ENCODE measurements at regions not wholly inside any gene's neighbourhood (a gene's known extent, or its start where the extent isn't known, plus 50 kb on each side); places are given as distances from the start of the nearest gene placed in this dataset.

GRCh38 chr20:12902992-12903391, 105.8 kb upstream of the SPTLC3 start:
- Mint-ChIP-seq H3K36me3 (ENCODE audit: insufficient read depth, unreplicated experiment) (no peaks in the 10 kb centered on the region), H3K27me3 (ENCODE audit: insufficient read depth, unreplicated experiment) (peaks cover 12% of the 10 kb centered on the region), H3K4me3 (ENCODE audit: unreplicated experiment) (no peak overlapping the region), H3K4me1 (ENCODE audit: insufficient read depth, unreplicated experiment) (no peaks in the 10 kb centered on the region), H3K9me3 (ENCODE audit: unreplicated experiment) (no peaks in the 10 kb centered on the region), H3K27ac (ENCODE audit: low read depth, unreplicated experiment) (no peak overlapping the region)
- TF ChIP-seq CTCF (IDR thresholded peaks at IDR 0.05; ENCODE audit: unreplicated experiment), result no peak
- intact Hi-C loops (cut with micrococcal nuclease), result no loop called here
- ChIA-PET POLR2A (interaction anchor here (0.7 kb wide), 1 partner anchor 649 kb away, joined by 3 read pairs; no protein-coding TSS in a partner anchor), CTCF (interaction anchor here (0.5 to 3.4 kb wide), 4 partner anchors 10 to 902 kb away, joined by 3 to 11 read pairs (median 3); no protein-coding TSS in a partner anchor)
- no peak for DNase-seq (ENCODE audit: unreplicated experiment)
- BruUV-seq (replicated peaks), result no TSS peak

GRCh38 chr20:12906361-12906760, 102.4 kb upstream of the SPTLC3 start:
- no peaks in the 10 kb centered on the region for H3K36me3 Mint-ChIP-seq (ENCODE audit: insufficient read depth, unreplicated experiment)
- intact Hi-C loops (cut with micrococcal nuclease), result no loop called here
- H3K9me3 Mint-ChIP-seq (ENCODE audit: unreplicated experiment), result no peaks in the 10 kb centered on the region
- H3K4me3 Mint-ChIP-seq (ENCODE audit: unreplicated experiment), result no peak overlapping the region
- no peak for DNase-seq (ENCODE audit: unreplicated experiment)
- TF ChIP-seq CTCF (IDR thresholded peaks at IDR 0.05; ENCODE audit: unreplicated experiment), result no peak
- H3K4me1 Mint-ChIP-seq (ENCODE audit: insufficient read depth, unreplicated experiment), result no peaks in the 10 kb centered on the region
- no peaks in the 10 kb centered on the region for H3K27me3 Mint-ChIP-seq (ENCODE audit: insufficient read depth, unreplicated experiment)
- no peak overlapping the region for H3K27ac Mint-ChIP-seq (ENCODE audit: low read depth, unreplicated experiment)
- ChIA-PET POLR2A (interaction anchor here (0.9 to 1.2 kb wide), 3 partner anchors 10 to 12 kb away, joined by 3 read pairs; no protein-coding TSS in a partner anchor), CTCF (interaction anchor here (0.7 to 1.1 kb wide), 2 partner anchors 197 to 1355 kb away, joined by 3 to 4 read pairs; no protein-coding TSS in a partner anchor)
- BruUV-seq (replicated peaks), result no TSS peak

- BruUV-seq (replicated peaks), result no TSS peak
- no peak for DNase-seq (ENCODE audit: unreplicated experiment)
- Mint-ChIP-seq H3K4me3 (ENCODE audit: unreplicated experiment) (no peak overlapping the region), H3K27ac (ENCODE audit: low read depth, unreplicated experiment) (no peak overlapping the region), H3K27me3 (ENCODE audit: insufficient read depth, unreplicated experiment) (no peaks in the 10 kb centered on the region), H3K36me3 (ENCODE audit: insufficient read depth, unreplicated experiment) (no peaks in the 10 kb centered on the region), H3K4me1 (ENCODE audit: insufficient read depth, unreplicated experiment) (no peaks in the 10 kb centered on the region), H3K9me3 (ENCODE audit: unreplicated experiment) (no peaks in the 10 kb centered on the region)
- ChIA-PET CTCF (interaction anchor here (0.5 to 0.7 kb wide), 3 partner anchors 10 to 315 kb away, joined by 3 to 4 read pairs (median 3); no protein-coding TSS in a partner anchor), POLR2A (interaction anchor here (1.1 kb wide), 1 partner anchor 13 kb away, joined by 3 read pairs; no protein-coding TSS in a partner anchor)
- intact Hi-C loops (cut with micrococcal nuclease), result no loop called here
- TF ChIP-seq CTCF (IDR thresholded peaks at IDR 0.05; ENCODE audit: unreplicated experiment), result no peak
Measured at GRCh38 chr20:12911372-12911771, 97.4 kb upstream of the SPTLC3 start.

- no peak for TF ChIP-seq CTCF (IDR thresholded peaks at IDR 0.05; ENCODE audit: unreplicated experiment)
- intact Hi-C loops (cut with micrococcal nuclease), result no loop called here
- Mint-ChIP-seq H3K27me3 (ENCODE audit: insufficient read depth, unreplicated experiment) (no peaks in the 10 kb centered on the region), H3K27ac (ENCODE audit: low read depth, unreplicated experiment) (no peak overlapping the region), H3K4me1 (ENCODE audit: insufficient read depth, unreplicated experiment) (no peaks in the 10 kb centered on the region), H3K4me3 (ENCODE audit: unreplicated experiment) (no peak overlapping the region), H3K9me3 (ENCODE audit: unreplicated experiment) (no peaks in the 10 kb centered on the region), H3K36me3 (ENCODE audit: insufficient read depth, unreplicated experiment) (no peaks in the 10 kb centered on the region)
- no peak for DNase-seq (ENCODE audit: unreplicated experiment)
- ChIA-PET POLR2A (no interaction called here), CTCF (interaction anchor here (0.8 to 1.8 kb wide), 2 partner anchors 52 to 202 kb away, joined by 3 to 10 read pairs; no protein-coding TSS in a partner anchor)
- no TSS peak for BruUV-seq (replicated peaks)
Measured at GRCh38 chr20:12913781-12914443, 94.9 kb upstream of the SPTLC3 start.

All from MCF 10A (cell line).